WTC11 (cell line): ENCODE measurements at regions not wholly inside any gene's neighbourhood (a gene's known extent, or its start where the extent isn't known, plus 50 kb on each side); places are given as distances from the start of the nearest gene placed in this dataset.

ENCODE experiments used
- CTCF ChIP-seq: fragments of 200-600 bp; IDR thresholded peaks from 2 replicates; pipeline ENCODE4 v1.8.0; 2022; ENCODE audit warnings: antibody characterized with exemption
- E2F5 ChIP-seq: sonication (generic); formaldehyde crosslinking; IDR thresholded peaks from 2 replicates; pipeline ENCODE4 v1.8.1; 2022; ENCODE audit warnings: mild to moderate bottlenecking, moderate library complexity, missing genetic modification reagents
- FOXJ3 ChIP-seq: sonication (generic); formaldehyde crosslinking; IDR thresholded peaks from 2 replicates; pipeline ENCODE4 v1.9.0; 2021; ENCODE audit warnings: missing genetic modification reagents, mild to moderate bottlenecking, borderline replicate concordance
- JUN ChIP-seq: sonication (generic); formaldehyde crosslinking; IDR thresholded peaks from 2 replicates; pipeline ENCODE4 v1.8.0; 2023; ENCODE audit warnings: mild to moderate bottlenecking, missing genetic modification reagents
- OVOL2 ChIP-seq: fragments of 250-450 bp; sonication (Bioruptor Pico); IDR thresholded peaks from 2 replicates; pipeline ENCODE4 v1.9.0; 2021; ENCODE audit warnings: mild to moderate bottlenecking, borderline replicate concordance
- TP53 ChIP-seq: sonication (generic); formaldehyde crosslinking; IDR thresholded peaks from 2 replicates; pipeline ENCODE4 v1.8.1; 2023; ENCODE audit warnings: mild to moderate bottlenecking, missing genetic modification reagents
- ZNF232 ChIP-seq: sonication (generic); formaldehyde crosslinking; IDR thresholded peaks from 2 replicates; pipeline ENCODE4 v1.8.0; 2022; ENCODE audit warnings: mild to moderate bottlenecking, missing genetic modification reagents
- ZNF263 ChIP-seq: sonication (generic); formaldehyde crosslinking; IDR thresholded peaks from 2 replicates; pipeline ENCODE4 v1.8.1; 2022; ENCODE audit warnings: low read depth, mild to moderate bottlenecking, moderate library complexity, missing genetic modification reagents

GRCh38 chr1:177334903-177335302 lies 164.1 kb downstream of the BRINP2 start:
- TF ChIP-seq ZNF232 (CRISPR knock-in tag), result no peak
- no peak for TF ChIP-seq CTCF
- TF ChIP-seq E2F5, result no peak
- no peak for TF ChIP-seq FOXJ3
- TF ChIP-seq ZNF263, result no peak
- no peak for TF ChIP-seq OVOL2 (CRISPR knock-in tag)
- no peak for TF ChIP-seq TP53 (CRISPR knock-in tag)
- TF ChIP-seq JUN (CRISPR knock-in tag), result no peak
